ENCODE measurements at regions not wholly inside any gene's neighbourhood (a gene's known extent, or its start where the extent isn't known, plus 50 kb on each side); places are given as distances from the start of the nearest gene placed in this dataset.
"Not testable (repeated sequence)": the region's sequence is repeated elsewhere in the genome, so short reads cannot be mapped to it uniquely, and the experiment has no call there.

DNA sequence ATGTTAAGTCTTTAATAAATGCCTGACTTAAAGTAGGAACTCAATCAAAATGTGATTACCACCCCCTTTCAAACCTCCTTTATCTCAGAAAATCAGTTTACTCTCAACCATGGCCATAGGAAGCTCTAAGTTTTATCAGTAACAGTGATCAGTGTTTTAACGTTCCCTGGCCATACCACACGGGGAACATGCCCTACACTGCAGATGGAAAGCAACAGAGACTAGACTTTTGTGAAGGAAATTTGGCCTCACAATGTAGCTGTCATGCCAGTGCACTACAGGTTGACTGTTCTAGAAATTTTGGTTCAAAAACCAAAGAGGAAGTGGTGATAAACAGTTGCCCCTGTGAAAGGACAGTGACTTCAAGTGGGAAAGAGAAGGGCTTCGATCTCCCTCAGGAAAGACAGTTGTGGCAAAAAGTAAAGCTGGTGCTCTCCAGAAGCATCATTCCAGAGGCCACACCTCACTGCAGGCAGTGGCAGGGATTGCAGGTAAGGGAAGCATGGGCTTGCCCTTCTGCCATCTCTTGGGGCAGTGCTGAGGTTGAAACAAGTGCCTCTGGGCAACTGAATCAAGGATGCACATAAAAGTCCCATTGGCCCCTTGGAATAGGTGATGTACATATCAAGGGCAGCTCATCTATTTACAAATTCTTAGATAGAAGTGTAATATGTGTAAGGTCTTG lies 57.7 kb upstream of the FCGR1A start:
- H3K9ac ChIP-seq (ENCODE audit: low read depth, low read length); H3K4me1 ChIP-seq (ENCODE audit: insufficient read depth, low read length); H3K9me3 ChIP-seq (ENCODE audit: control insufficient read depth, insufficient read depth, low read length); H3K36me3 ChIP-seq (ENCODE audit: insufficient read depth, low read length): not testable (repeated sequence)

DNA sequence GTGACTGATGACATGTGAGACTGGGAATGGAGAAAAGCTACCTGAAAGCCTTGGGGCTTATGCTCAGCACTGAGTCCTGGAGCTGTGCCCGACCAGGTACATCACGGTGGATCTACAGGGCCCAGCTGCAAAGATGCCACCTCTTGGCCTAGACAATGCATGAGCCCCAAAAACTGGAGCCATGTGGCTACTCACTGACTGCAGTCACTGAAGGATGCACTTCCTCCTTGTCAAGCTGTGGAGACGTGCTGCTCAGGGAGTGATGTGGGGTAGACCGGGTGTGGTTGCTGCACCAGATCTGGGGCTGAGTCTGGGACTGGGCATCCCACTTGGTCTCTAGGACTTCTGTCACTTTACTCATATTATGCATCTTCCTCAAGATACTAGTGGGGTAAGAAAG lies 55.8 kb upstream of the FCGR1A start:
- not testable (repeated sequence) for H3K36me3 ChIP-seq (ENCODE audit: insufficient read depth, low read length); H3K9me3 ChIP-seq (ENCODE audit: control insufficient read depth, insufficient read depth, low read length); H3K9ac ChIP-seq (ENCODE audit: low read depth, low read length); H3K4me1 ChIP-seq (ENCODE audit: insufficient read depth, low read length)

GRCh38 chr1:149728598-149728997 lies 53.9 kb upstream of the FCGR1A start:
- H3K9me3 ChIP-seq (ENCODE audit: control insufficient read depth, insufficient read depth, low read length); H3K9ac ChIP-seq (ENCODE audit: low read depth, low read length); H3K36me3 ChIP-seq (ENCODE audit: insufficient read depth, low read length); H3K4me1 ChIP-seq (ENCODE audit: insufficient read depth, low read length): not testable (repeated sequence)
